Suprapubic skin (tissue), 4 donors: ENCODE measurements at regions not wholly inside any gene's neighbourhood (a gene's known extent, or its start where the extent isn't known, plus 50 kb on each side); places are given as distances from the start of the nearest gene placed in this dataset.

Source experiments
- DNase-seq, 2 donors: peaks; one replicate each; pipeline ENCODE4 v3.0.0-alpha.2; 2019; ENCODE audit warnings: low spot score in 2 of 2
- H3K27ac ChIP-seq: fragments of 200-600 bp; sonication (generic); one replicate; pipeline ENCODE4 v1.5.1; 2019
- H3K27me3 ChIP-seq: fragments of 200-600 bp; sonication (generic); one replicate; pipeline ENCODE4 v1.5.1; 2019
- H3K36me3 ChIP-seq: fragments of 200-600 bp; sonication (generic); one replicate; pipeline ENCODE4 v1.5.1; 2019
- H3K4me1 ChIP-seq: fragments of 200-600 bp; sonication (generic); one replicate; pipeline ENCODE4 v1.5.1; 2019
- H3K4me3 ChIP-seq: fragments of 200-600 bp; sonication (generic); one replicate; pipeline ENCODE4 v1.5.1; 2019; ENCODE audit warnings: mild to moderate bottlenecking
- H3K9me3 ChIP-seq: fragments of 200-600 bp; sonication (generic); one replicate; pipeline ENCODE4 v1.5.1; 2019
- CTCF ChIP-seq, 2 donors: fragments of 200-600 bp in 1 of 2; fragments of 450-650 bp in 1 of 2; sonication (generic) in 1 of 2; IDR thresholded peaks; one replicate each; pipeline ENCODE4 v1.5.1; 2016 to 2019; ENCODE audit warnings: antibody characterized with exemption in 2 of 2, mild to moderate bottlenecking in 1 of 2, moderate library complexity in 1 of 2
- EP300 ChIP-seq: sonication (generic); formaldehyde crosslinking; IDR thresholded peaks from one replicate; pipeline ENCODE4 v1.6.1; 2017; ENCODE audit warnings: antibody characterized with exemption
- POLR2A ChIP-seq, 2 donors: fragments of 450-650 bp; IDR thresholded peaks; one replicate each; pipeline ENCODE4 v1.6.1; 2017; ENCODE audit warnings: antibody characterized with exemption in 2 of 2, mild to moderate bottlenecking in 2 of 2, moderate library complexity in 2 of 2
- POLR2AphosphoS5 ChIP-seq, 3 donors: sonication (generic); formaldehyde crosslinking; IDR thresholded peaks; one replicate each; pipeline ENCODE4 v1.6.1; 2017; ENCODE audit warnings: antibody characterized with exemption in 3 of 3
- WGBS: methylation state at CpG from one replicate; pipeline ENCODE4 v1.1.5; 2018; 5-methylcytosine and 5-hydroxymethylcytosine counted together

DNA sequence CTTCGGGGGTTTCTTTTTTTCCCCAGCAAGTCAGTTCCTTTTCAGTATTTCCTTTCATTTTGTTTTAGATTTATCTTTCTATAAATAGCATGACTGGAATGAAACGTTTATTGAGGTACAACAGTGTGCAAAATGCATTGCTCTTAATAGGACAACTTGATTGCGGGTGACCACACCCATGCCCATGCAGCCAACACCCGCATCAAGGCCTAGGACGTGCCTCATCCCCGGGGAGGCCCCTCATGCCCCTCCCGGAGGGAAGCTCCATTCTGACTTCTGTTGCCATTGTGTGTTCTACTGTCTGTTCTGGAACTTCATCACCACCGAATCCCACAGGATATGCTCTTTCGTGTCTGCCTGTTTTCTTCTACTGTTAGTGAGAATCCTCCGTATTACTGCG is 82.2 kb downstream of the RPS6KA4 start:
- H3K4me1 ChIP-seq = no peaks in the 10 kb centered on the region
- peaks cover 23% of the 10 kb centered on the region for H3K27me3 ChIP-seq
- no peak for DNase-seq
- no peak overlapping the region for H3K4me3 ChIP-seq
- H3K27ac ChIP-seq = no peak overlapping the region
- WGBS = 42% methylated on average over 11 of the region's 11 CpGs
- H3K36me3 ChIP-seq = no peaks in the 10 kb centered on the region
- TF ChIP-seq EP300 (no peak), POLR2AphosphoS5 (IDR thresholded peaks at IDR 0.05) (no peak), CTCF (IDR thresholded peaks at IDR 0.05) (no peak), POLR2A (IDR thresholded peaks at IDR 0.05) (no peak)
- no peaks in the 10 kb centered on the region for H3K9me3 ChIP-seq

DNA sequence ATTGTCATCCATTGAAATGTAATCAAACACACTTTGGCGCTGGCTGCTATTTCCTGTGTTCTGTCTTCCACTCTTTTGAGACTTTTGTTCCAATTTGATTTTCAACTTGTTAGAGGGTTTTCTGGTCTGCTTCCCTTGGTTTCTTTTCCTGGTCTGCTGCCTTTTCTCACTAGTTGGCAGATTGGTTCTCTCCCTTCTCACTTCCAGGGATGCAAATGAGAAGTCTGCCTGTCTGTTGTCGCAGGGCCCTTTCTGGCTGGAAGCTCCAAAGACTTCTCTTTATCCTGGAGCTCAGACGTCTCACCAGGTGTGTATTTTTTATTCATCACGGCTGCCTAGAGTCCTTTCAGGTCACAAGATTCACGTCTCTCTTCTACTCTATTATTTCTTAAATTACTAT is 84.0 kb downstream of the RPS6KA4 start:
- Histone ChIP-seq H3K4me1 (peaks cover 5% of the 10 kb centered on the region), H3K4me3 (no peak overlapping the region), H3K9me3 (no peaks in the 10 kb centered on the region), H3K27ac (no peak overlapping the region), H3K27me3 (peaks cover 19% of the 10 kb centered on the region), H3K36me3 (no peaks in the 10 kb centered on the region)
- TF ChIP-seq POLR2AphosphoS5 (IDR thresholded peaks at IDR 0.05) (no peak), CTCF (IDR thresholded peaks at IDR 0.05) (no peak), POLR2A (IDR thresholded peaks at IDR 0.05) (no peak), EP300 (no peak)
- 73% methylated on average over 5 of the region's 5 CpGs for WGBS
- no peak for DNase-seq

GRCh38 chr11:64444838-64445441 is 86.0 kb downstream of the RPS6KA4 start:
- WGBS = 55% methylated on average over 3 of the region's 4 CpGs

GRCh38 chr11:64445651-64446050 is 86.7 kb downstream of the RPS6KA4 start:
- no peak for DNase-seq
- no peak overlapping the region for H3K4me3 ChIP-seq
- no peak for TF ChIP-seq CTCF (IDR thresholded peaks at IDR 0.05)
- no peak for TF ChIP-seq POLR2AphosphoS5 (IDR thresholded peaks at IDR 0.05)
- no peak for TF ChIP-seq POLR2A (IDR thresholded peaks at IDR 0.05)
- TF ChIP-seq EP300 = no peak
- 88% methylated on average over 4 of the region's 4 CpGs for WGBS
- no peaks in the 10 kb centered on the region for H3K36me3 ChIP-seq
- no peaks in the 10 kb centered on the region for H3K9me3 ChIP-seq
- peaks cover 12% of the 10 kb centered on the region for H3K27me3 ChIP-seq
- no peak overlapping the region for H3K27ac ChIP-seq
- peaks cover 23% of the 10 kb centered on the region for H3K4me1 ChIP-seq

More at GRCh38 chr11:64444838-64445441, 86.0 kb downstream of the RPS6KA4 start:
- H3K4me3 ChIP-seq = no peak overlapping the region
- peaks cover 15% of the 10 kb centered on the region for H3K27me3 ChIP-seq
- peaks cover 23% of the 10 kb centered on the region for H3K4me1 ChIP-seq
- no peaks in the 10 kb centered on the region for H3K9me3 ChIP-seq
- H3K36me3 ChIP-seq = no peaks in the 10 kb centered on the region
- no peak for DNase-seq
- no peak for TF ChIP-seq POLR2AphosphoS5 (IDR thresholded peaks at IDR 0.05)
- no peak for TF ChIP-seq POLR2A (IDR thresholded peaks at IDR 0.05)
- TF ChIP-seq EP300 = no peak
- no peak for TF ChIP-seq CTCF (IDR thresholded peaks at IDR 0.05)
- H3K27ac ChIP-seq = no peak overlapping the region

DNA sequence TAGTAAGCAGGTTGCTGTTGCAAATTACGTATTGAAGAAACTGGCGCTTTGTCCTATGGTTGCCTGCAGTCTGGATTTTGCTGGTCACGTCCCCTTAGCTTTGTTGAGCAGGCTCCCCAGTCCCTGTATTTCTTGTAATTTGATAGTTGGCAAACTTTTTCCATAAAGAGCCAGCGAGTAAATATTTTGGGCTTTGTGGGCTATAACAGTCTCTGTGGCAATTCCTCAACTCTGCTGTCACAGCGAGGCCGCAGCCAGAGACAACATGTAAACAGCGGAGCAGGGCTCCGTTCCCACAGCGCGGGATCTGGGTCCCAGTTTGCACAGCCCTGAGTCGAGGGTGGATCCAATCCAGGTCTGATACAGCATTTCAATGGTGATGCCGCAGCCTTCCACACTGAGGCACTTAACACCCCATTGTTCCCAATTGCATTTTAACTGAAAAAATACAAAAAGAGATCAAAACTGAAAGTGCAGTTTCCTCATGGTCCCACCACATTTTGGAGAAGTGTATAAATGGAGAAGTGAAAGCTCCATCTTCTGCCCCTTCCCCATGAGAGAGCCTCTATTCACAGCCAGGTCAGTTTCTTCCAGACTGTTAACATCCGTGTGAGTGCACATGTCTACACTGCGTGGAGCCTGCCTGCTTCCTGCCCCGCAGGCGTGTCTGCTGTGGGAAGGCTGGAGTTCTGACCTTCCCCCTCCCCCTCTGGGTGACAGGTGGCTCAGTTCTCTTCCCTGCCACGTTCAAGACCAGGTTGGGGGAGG is 89.1 kb downstream of the RPS6KA4 start:
- Histone ChIP-seq H3K9me3 (no peaks in the 10 kb centered on the region), H3K4me3 (peak overlapping the region; percentile 41), H3K36me3 (no peaks in the 10 kb centered on the region), H3K27me3 (peaks cover 12% of the 10 kb centered on the region), H3K27ac (no peak overlapping the region), H3K4me1 (peaks cover 23% of the 10 kb centered on the region)
- no peak for DNase-seq
- no peak for TF ChIP-seq EP300
- no peak for TF ChIP-seq CTCF (IDR thresholded peaks at IDR 0.05)
- no peak for TF ChIP-seq POLR2AphosphoS5 (IDR thresholded peaks at IDR 0.05)
- TF ChIP-seq POLR2A (IDR thresholded peaks at IDR 0.05) = no peak
- WGBS = 10% methylated on average over 17 of the region's 17 CpGs
